ENCODE measurements at regions not wholly inside any gene's neighbourhood (a gene's known extent, or its start where the extent isn't known, plus 50 kb on each side); places are given as distances from the start of the nearest gene placed in this dataset.

GRCh38 chr4:124243671-124244366 lies 468.7 kb downstream of the ANKRD50 start:
- no peak for TF ChIP-seq POLR2A (IDR thresholded peaks at IDR 0.05; ENCODE audit: low read depth, low read length)
- TF ChIP-seq TAF1 (IDR thresholded peaks at IDR 0.05; ENCODE audit: borderline replicate concordance, low read depth, low read length), result no peak
- no peak for TF ChIP-seq POLR2AphosphoS5 (IDR thresholded peaks at IDR 0.05; ENCODE audit: low read depth, low read length)

Data from GM12892 (cell line).